Hematopoietic multipotent progenitor cell treated with erythropoietin and hydrocortisone succinate and interleukin-3 and kit ligand, for 17 days (in vitro differentiated cells): ENCODE measurements at regions not wholly inside any gene's neighbourhood (a gene's known extent, or its start where the extent isn't known, plus 50 kb on each side); places are given as distances from the start of the nearest gene placed in this dataset.
"Not testable (repeated sequence)": the region's sequence is repeated elsewhere in the genome, so short reads cannot be mapped to it uniquely, and the experiment has no call there.

Source experiments
- DNase-seq: peaks from one replicate; pipeline ENCODE4 v3.0.0-alpha.2; 2015; ENCODE audit warnings: low spot score

- no peak for DNase-seq
Observed at GRCh38 chr4:186775902-186776301, 52.2 kb upstream of the FAT1 start.

GRCh38 chr4:186778134-186778533 is 54.5 kb upstream of the FAT1 start:
- DNase-seq, result no peak

GRCh38 chr4:186780291-186781031 is 56.8 kb upstream of the FAT1 start:
- DNase-seq, result no peak

- DNase-seq, result no peak
Observed at GRCh38 chr4:186781032-186781917, 57.6 kb upstream of the FAT1 start.

GRCh38 chr4:186782302-186782701 is 58.6 kb upstream of the FAT1 start:
- no peak for DNase-seq

GRCh38 chr4:186787536-186787935 is 63.9 kb upstream of the FAT1 start:
- no peak for DNase-seq

- no peak for DNase-seq
Observed at GRCh38 chr4:186789651-186790050, 66.0 kb upstream of the FAT1 start.

GRCh38 chr4:186790630-186791029 is 67.0 kb upstream of the FAT1 start:
- DNase-seq, result no peak

GRCh38 chr4:186792728-186793366 is 69.2 kb upstream of the FAT1 start:
- DNase-seq, result no peak

- DNase-seq, result no peak
Observed at GRCh38 chr4:186798951-186799659, 75.4 kb upstream of the FAT1 start.

- no peak for DNase-seq
Observed at GRCh38 chr4:186805020-186805820, 81.6 kb upstream of the FAT1 start.

GRCh38 chr4:186805917-186806316 is 82.3 kb upstream of the FAT1 start:
- not testable (repeated sequence) for DNase-seq

- no peak for DNase-seq
Observed at GRCh38 chr4:186806679-186807421, 83.2 kb upstream of the FAT1 start.

GRCh38 chr4:186807808-186808629 is 84.4 kb upstream of the FAT1 start:
- no peak for DNase-seq

GRCh38 chr4:186808630-186809018 is 85.0 kb upstream of the FAT1 start:
- no peak for DNase-seq

GRCh38 chr4:186809070-186809469 is 85.4 kb upstream of the FAT1 start:
- no peak for DNase-seq

- DNase-seq, result no peak
Observed at GRCh38 chr4:186810613-186811150, 87.0 kb upstream of the FAT1 start.

GRCh38 chr4:186812592-186812991 is 88.9 kb upstream of the FAT1 start:
- DNase-seq, result no peak

GRCh38 chr4:186813377-186814068 is 89.9 kb upstream of the FAT1 start:
- no peak for DNase-seq
